PFSK-1 (cell line): ENCODE measurements at regions not wholly inside any gene's neighbourhood (a gene's known extent, or its start where the extent isn't known, plus 50 kb on each side); places are given as distances from the start of the nearest gene placed in this dataset.

ENCODE experiments used
- POLR2AphosphoS5 ChIP-seq: IDR thresholded peaks from 2 replicates; pipeline ENCODE4 v1.6.1; 2012; ENCODE audit warnings: low read depth, mild to moderate bottlenecking, control low read depth, low read length, moderate library complexity
- SIN3A ChIP-seq: IDR thresholded peaks from 2 replicates; pipeline ENCODE4 v1.6.1; 2012; ENCODE audit warnings: mild to moderate bottlenecking, low read length, moderate library complexity, borderline replicate concordance; ENCODE audit not compliant: insufficient read depth
- TAF1 ChIP-seq: IDR thresholded peaks from 2 replicates; pipeline ENCODE4 v1.6.1; 2012; ENCODE audit warnings: low read length, control low read depth, borderline replicate concordance; ENCODE audit not compliant: insufficient read depth

DNA sequence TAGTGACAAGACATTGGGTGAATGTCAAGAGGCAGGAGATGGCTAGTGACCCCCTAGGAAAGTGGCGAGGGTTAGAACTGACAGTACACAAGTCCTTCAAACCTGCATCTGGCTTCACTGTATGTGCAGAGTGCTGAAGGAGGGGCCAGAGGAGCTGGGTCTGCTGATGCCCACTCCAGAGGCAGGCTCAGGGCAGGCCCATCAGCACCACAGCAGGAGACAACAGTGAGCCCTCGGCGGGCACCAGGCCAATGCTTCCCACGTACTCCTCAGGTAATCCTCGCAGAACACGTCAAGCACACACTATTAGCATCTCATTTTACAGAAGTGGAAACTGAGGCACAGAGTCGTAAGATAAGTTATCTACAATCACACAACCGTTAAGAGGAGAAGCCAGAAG is 76.1 kb upstream of the SH3PXD2B start:
- TF ChIP-seq POLR2AphosphoS5 (no peak), TAF1 (no peak), SIN3A (no peak)
